HEK293 (cell line): ENCODE measurements at regions not wholly inside any gene's neighbourhood (a gene's known extent, or its start where the extent isn't known, plus 50 kb on each side); places are given as distances from the start of the nearest gene placed in this dataset.

Experiments used
- CTCF ChIA-PET: fragments of 350-600 bp; formaldehyde crosslinking; extraction: SDS; loops from one replicate; lab custom pipeline; 2021; ENCODE audit warnings: antibody characterized with exemption; lab: Yijun Ruan, JAX
- POLR2A ChIA-PET: fragments of 300-600 bp; formaldehyde crosslinking; extraction: SDS; loops from one replicate; lab custom pipeline; 2020; ENCODE audit warnings: antibody characterized with exemption, inconsistent platforms; lab: Yijun Ruan, JAX
- H3K27ac ChIP-seq: fragments of 200-500 bp; sonication (Bioruptor generic); 2 replicates; pipeline ENCODE4 v1.5.1; 2014; ENCODE audit warnings: low read depth, low read length, control low read depth, inconsistent platforms; ENCODE audit errors: extremely low read depth
- H3K36me3 ChIP-seq, 2 experiments: fragments of 200-500 bp in 1 of 2; sonication (Bioruptor generic) in 1 of 2; 1 replicate in 1 of 2; 2 replicates in 1 of 2; pipeline ENCODE4 v1.5.1; 2014 to 2017; ENCODE audit warnings: inconsistent platforms in 2 of 2, low read length in 2 of 2; ENCODE audit not compliant: control insufficient read depth in 2 of 2, insufficient read depth in 1 of 2
- H3K4me1 ChIP-seq: fragments of 200-500 bp; sonication (Bioruptor generic); 2 replicates; pipeline ENCODE4 v1.5.1; 2014; ENCODE audit warnings: mild to moderate bottlenecking, low read length, inconsistent platforms; ENCODE audit not compliant: control insufficient read depth, insufficient read depth
- H3K4me3 ChIP-seq: 2 replicates; pipeline ENCODE4 v1.5.1; 2011; ENCODE audit warnings: low read depth, mild to moderate bottlenecking, control low read depth, low read length, moderate library complexity
- H3K9me3 ChIP-seq: fragments of 200-500 bp; sonication (Bioruptor generic); 2 replicates; pipeline ENCODE4 v1.5.1; 2014; ENCODE audit warnings: low read depth, low read length, inconsistent platforms; ENCODE audit not compliant: control insufficient read depth, insufficient read depth
- GFI1B ChIP-seq: fragments of 450-650 bp; formaldehyde crosslinking; IDR thresholded peaks from 2 replicates; pipeline ENCODE4 v1.5.1; 2016; ENCODE audit warnings: missing biosample characterization, missing genetic modification characterization
- KLF16 ChIP-seq: fragments of 450-650 bp; formaldehyde crosslinking; IDR thresholded peaks from 2 replicates; pipeline ENCODE4 v1.5.1; 2017; ENCODE audit warnings: missing biosample characterization, missing genetic modification characterization
- KLF7 ChIP-seq: fragments of 450-650 bp; formaldehyde crosslinking; IDR thresholded peaks from 2 replicates; pipeline ENCODE4 v1.5.1; 2016; ENCODE audit warnings: missing biosample characterization, missing genetic modification characterization, borderline replicate concordance
- OSR2 ChIP-seq: fragments of 450-650 bp; formaldehyde crosslinking; IDR thresholded peaks from 2 replicates; pipeline ENCODE4 v1.5.1; 2016; ENCODE audit warnings: missing biosample characterization, missing genetic modification characterization
- REPIN1 ChIP-seq: fragments of 450-650 bp; formaldehyde crosslinking; IDR thresholded peaks from 2 replicates; pipeline ENCODE4 v1.5.1; 2017; ENCODE audit warnings: missing biosample characterization, missing genetic modification characterization, low read depth
- SETDB1 ChIP-seq: IDR thresholded peaks from one replicate; pipeline ENCODE4 v1.6.1; 2017; ENCODE audit warnings: mild to moderate bottlenecking, low read length, moderate library complexity, mixed read lengths; ENCODE audit not compliant: insufficient read length
- SP7 ChIP-seq: fragments of 450-650 bp; formaldehyde crosslinking; IDR thresholded peaks from 2 replicates; pipeline ENCODE4 v1.5.1; 2016; ENCODE audit warnings: missing biosample characterization, missing genetic modification characterization
- ZBTB17 ChIP-seq: fragments of 450-650 bp; formaldehyde crosslinking; IDR thresholded peaks from 2 replicates; pipeline ENCODE4 v1.5.1; 2016; ENCODE audit warnings: missing biosample characterization, missing genetic modification characterization
- ZBTB20 ChIP-seq: fragments of 450-650 bp; formaldehyde crosslinking; IDR thresholded peaks from 2 replicates; pipeline ENCODE4 v1.5.1; 2016; ENCODE audit warnings: missing biosample characterization, missing genetic modification characterization
- ZBTB26 ChIP-seq: fragments of 450-650 bp; formaldehyde crosslinking; optimal IDR thresholded peaks from 2 replicates; pipeline ENCODE3; 2016; ENCODE audit warnings: missing biosample characterization, mild to moderate bottlenecking, missing genetic modification characterization
- ZFP37 ChIP-seq: fragments of 450-650 bp; formaldehyde crosslinking; IDR thresholded peaks from 2 replicates; pipeline ENCODE4 v1.5.1; 2016; ENCODE audit warnings: missing biosample characterization, missing genetic modification characterization
- ZNF112 ChIP-seq: fragments of 450-650 bp; formaldehyde crosslinking; IDR thresholded peaks from 2 replicates; pipeline ENCODE4 v1.5.0; 2017; ENCODE audit warnings: missing biosample characterization, missing genetic modification characterization
- ZNF114 ChIP-seq: fragments of 450-650 bp; formaldehyde crosslinking; IDR thresholded peaks from 2 replicates; pipeline ENCODE4 v1.5.0; 2017; ENCODE audit warnings: missing biosample characterization, missing genetic modification characterization
- ZNF138 ChIP-seq: fragments of 450-650 bp; formaldehyde crosslinking; IDR thresholded peaks from 2 replicates; pipeline ENCODE4 v1.5.1; 2016; ENCODE audit warnings: missing biosample characterization, missing genetic modification characterization, borderline replicate concordance
- ZNF175 ChIP-seq: fragments of 450-650 bp; formaldehyde crosslinking; IDR thresholded peaks from 2 replicates; pipeline ENCODE4 v1.5.1; 2016; ENCODE audit warnings: missing biosample characterization, missing genetic modification characterization
- ZNF354C ChIP-seq: fragments of 450-650 bp; formaldehyde crosslinking; IDR thresholded peaks from 2 replicates; pipeline ENCODE4 v1.5.1; 2016; ENCODE audit warnings: missing biosample characterization, missing genetic modification characterization, low read depth, borderline replicate concordance
- ZNF423 ChIP-seq: fragments of 450-650 bp; formaldehyde crosslinking; IDR thresholded peaks from 2 replicates; pipeline ENCODE4 v1.5.1; 2016; ENCODE audit warnings: missing biosample characterization, missing genetic modification characterization
- ZNF514 ChIP-seq: fragments of 450-650 bp; formaldehyde crosslinking; IDR thresholded peaks from 2 replicates; pipeline ENCODE4 v1.5.1; 2016; ENCODE audit warnings: missing biosample characterization, missing genetic modification characterization
- ZNF548 ChIP-seq: fragments of 450-650 bp; formaldehyde crosslinking; IDR thresholded peaks from 2 replicates; pipeline ENCODE4 v1.5.1; 2016; ENCODE audit warnings: missing biosample characterization, missing genetic modification characterization
- ZNF645 ChIP-seq: fragments of 450-650 bp; formaldehyde crosslinking; IDR thresholded peaks from 2 replicates; pipeline ENCODE4; 2016; ENCODE audit warnings: missing biosample characterization, missing genetic modification characterization
- ZNF76 ChIP-seq: fragments of 450-650 bp; formaldehyde crosslinking; IDR thresholded peaks from 2 replicates; pipeline ENCODE4; 2016; ENCODE audit warnings: low read depth, missing biosample characterization, missing genetic modification characterization, borderline replicate concordance
- ZNF768 ChIP-seq: fragments of 450-650 bp; formaldehyde crosslinking; IDR thresholded peaks from 2 replicates; pipeline ENCODE4 v1.5.1; 2018; ENCODE audit warnings: missing biosample characterization, mild to moderate bottlenecking, missing genetic modification characterization
- TF ChIP-seq, protein P1 (sequence below): IDR thresholded peaks from 2 replicates; pipeline ENCODE4 v1.6.1; 2011; ENCODE audit warnings: mild to moderate bottlenecking, low read depth, low read length, borderline replicate concordance
- TF ChIP-seq, protein P2 (sequence below): fragments of 450-650 bp; formaldehyde crosslinking; IDR thresholded peaks from 2 replicates; pipeline ENCODE4 v1.5.1; 2016; ENCODE audit warnings: missing biosample characterization, missing genetic modification characterization, borderline replicate concordance
- TF ChIP-seq, protein P3 (sequence below): fragments of 450-650 bp; formaldehyde crosslinking; IDR thresholded peaks from 2 replicates; pipeline ENCODE4 v1.5.1; 2016; ENCODE audit warnings: missing biosample characterization, missing genetic modification characterization, low read depth
- TF ChIP-seq, protein P4 (sequence below): fragments of 450-650 bp; formaldehyde crosslinking; IDR thresholded peaks from 2 replicates; pipeline ENCODE4 v1.5.1; 2017; ENCODE audit warnings: missing biosample characterization, missing genetic modification characterization

- no peaks in the 10 kb centered on the region for H3K36me3 ChIP-seq
- CTCF ChIA-PET: no interaction called here
Measured at GRCh38 chr9:8096091-8096490, 296.5 kb upstream of the DMAC1 start.

GRCh38 chr9:8095672-8096086, 296.1 kb upstream of the DMAC1 start:
- CTCF ChIA-PET: no interaction called here
- Histone ChIP-seq H3K36me3 (no peaks in the 10 kb centered on the region), H3K9me3 (no peaks in the 10 kb centered on the region)
- TF ChIP-seq ZNF645: no peak
- no peak for TF ChIP-seq KLF7 (tag by site-specific recombination)
- no peak for TF ChIP-seq ZNF114 (tag by site-specific recombination)
- no peak for TF ChIP-seq ZNF76 (tag by site-specific recombination)
- TF ChIP-seq ZBTB20 (tag by site-specific recombination): no peak
- TF ChIP-seq ZBTB26 (tag by site-specific recombination): no peak
- no peak for TF ChIP-seq ZNF354C (tag by site-specific recombination)
- TF ChIP-seq ZBTB17 (tag by site-specific recombination): no peak
- TF ChIP-seq, protein P1, sequence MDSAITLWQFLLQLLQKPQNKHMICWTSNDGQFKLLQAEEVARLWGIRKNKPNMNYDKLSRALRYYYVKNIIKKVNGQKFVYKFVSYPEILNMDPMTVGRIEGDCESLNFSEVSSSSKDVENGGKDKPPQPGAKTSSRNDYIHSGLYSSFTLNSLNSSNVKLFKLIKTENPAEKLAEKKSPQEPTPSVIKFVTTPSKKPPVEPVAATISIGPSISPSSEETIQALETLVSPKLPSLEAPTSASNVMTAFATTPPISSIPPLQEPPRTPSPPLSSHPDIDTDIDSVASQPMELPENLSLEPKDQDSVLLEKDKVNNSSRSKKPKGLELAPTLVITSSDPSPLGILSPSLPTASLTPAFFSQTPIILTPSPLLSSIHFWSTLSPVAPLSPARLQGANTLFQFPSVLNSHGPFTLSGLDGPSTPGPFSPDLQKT: no peak
- TF ChIP-seq, protein P2, sequence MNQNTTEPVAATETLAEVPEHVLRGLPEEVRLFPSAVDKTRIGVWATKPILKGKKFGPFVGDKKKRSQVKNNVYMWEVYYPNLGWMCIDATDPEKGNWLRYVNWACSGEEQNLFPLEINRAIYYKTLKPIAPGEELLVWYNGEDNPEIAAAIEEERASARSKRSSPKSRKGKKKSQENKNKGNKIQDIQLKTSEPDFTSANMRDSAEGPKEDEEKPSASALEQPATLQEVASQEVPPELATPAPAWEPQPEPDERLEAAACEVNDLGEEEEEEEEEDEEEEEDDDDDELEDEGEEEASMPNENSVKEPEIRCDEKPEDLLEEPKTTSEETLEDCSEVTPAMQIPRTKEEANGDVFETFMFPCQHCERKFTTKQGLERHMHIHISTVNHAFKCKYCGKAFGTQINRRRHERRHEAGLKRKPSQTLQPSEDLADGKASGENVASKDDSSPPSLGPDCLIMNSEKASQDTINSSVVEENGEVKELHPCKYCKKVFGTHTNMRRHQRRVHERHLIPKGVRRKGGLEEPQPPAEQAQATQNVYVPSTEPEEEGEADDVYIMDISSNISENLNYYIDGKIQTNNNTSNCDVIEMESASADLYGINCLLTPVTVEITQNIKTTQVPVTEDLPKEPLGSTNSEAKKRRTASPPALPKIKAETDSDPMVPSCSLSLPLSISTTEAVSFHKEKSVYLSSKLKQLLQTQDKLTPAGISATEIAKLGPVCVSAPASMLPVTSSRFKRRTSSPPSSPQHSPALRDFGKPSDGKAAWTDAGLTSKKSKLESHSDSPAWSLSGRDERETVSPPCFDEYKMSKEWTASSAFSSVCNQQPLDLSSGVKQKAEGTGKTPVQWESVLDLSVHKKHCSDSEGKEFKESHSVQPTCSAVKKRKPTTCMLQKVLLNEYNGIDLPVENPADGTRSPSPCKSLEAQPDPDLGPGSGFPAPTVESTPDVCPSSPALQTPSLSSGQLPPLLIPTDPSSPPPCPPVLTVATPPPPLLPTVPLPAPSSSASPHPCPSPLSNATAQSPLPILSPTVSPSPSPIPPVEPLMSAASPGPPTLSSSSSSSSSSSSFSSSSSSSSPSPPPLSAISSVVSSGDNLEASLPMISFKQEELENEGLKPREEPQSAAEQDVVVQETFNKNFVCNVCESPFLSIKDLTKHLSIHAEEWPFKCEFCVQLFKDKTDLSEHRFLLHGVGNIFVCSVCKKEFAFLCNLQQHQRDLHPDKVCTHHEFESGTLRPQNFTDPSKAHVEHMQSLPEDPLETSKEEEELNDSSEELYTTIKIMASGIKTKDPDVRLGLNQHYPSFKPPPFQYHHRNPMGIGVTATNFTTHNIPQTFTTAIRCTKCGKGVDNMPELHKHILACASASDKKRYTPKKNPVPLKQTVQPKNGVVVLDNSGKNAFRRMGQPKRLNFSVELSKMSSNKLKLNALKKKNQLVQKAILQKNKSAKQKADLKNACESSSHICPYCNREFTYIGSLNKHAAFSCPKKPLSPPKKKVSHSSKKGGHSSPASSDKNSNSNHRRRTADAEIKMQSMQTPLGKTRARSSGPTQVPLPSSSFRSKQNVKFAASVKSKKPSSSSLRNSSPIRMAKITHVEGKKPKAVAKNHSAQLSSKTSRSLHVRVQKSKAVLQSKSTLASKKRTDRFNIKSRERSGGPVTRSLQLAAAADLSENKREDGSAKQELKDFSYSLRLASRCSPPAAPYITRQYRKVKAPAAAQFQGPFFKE (tag by site-specific recombination): no peak
- TF ChIP-seq KLF16 (tag by site-specific recombination): no peak
- TF ChIP-seq GFI1B (tag by site-specific recombination): no peak
- TF ChIP-seq, protein P3, sequence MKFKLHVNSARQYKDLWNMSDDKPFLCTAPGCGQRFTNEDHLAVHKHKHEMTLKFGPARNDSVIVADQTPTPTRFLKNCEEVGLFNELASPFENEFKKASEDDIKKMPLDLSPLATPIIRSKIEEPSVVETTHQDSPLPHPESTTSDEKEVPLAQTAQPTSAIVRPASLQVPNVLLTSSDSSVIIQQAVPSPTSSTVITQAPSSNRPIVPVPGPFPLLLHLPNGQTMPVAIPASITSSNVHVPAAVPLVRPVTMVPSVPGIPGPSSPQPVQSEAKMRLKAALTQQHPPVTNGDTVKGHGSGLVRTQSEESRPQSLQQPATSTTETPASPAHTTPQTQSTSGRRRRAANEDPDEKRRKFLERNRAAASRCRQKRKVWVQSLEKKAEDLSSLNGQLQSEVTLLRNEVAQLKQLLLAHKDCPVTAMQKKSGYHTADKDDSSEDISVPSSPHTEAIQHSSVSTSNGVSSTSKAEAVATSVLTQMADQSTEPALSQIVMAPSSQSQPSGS (tag by site-specific recombination): no peak
- TF ChIP-seq, all 188 proteins: peak for 0
- H3K4me3 ChIP-seq: no peak overlapping the region
- no peak overlapping the region for H3K27ac ChIP-seq
- POLR2A ChIA-PET: no interaction called here
- H3K4me1 ChIP-seq: no peaks in the 10 kb centered on the region

More at GRCh38 chr9:8096091-8096490, 296.5 kb upstream of the DMAC1 start:
- Histone ChIP-seq H3K4me3 (no peak overlapping the region), H3K4me1 (no peaks in the 10 kb centered on the region), H3K27ac (no peak overlapping the region), H3K9me3 (no peaks in the 10 kb centered on the region)
- POLR2A ChIA-PET: no interaction called here
- TF ChIP-seq SP7 (tag by site-specific recombination): no peak
- TF ChIP-seq ZNF548 (tag by site-specific recombination): no peak
- TF ChIP-seq OSR2 (tag by site-specific recombination): no peak
- no peak for TF ChIP-seq ZNF514 (tag by site-specific recombination)
- no peak for TF ChIP-seq ZNF175
- no peak for TF ChIP-seq ZNF112 (tag by site-specific recombination)
- no peak for TF ChIP-seq ZFP37
- TF ChIP-seq REPIN1 (tag by site-specific recombination): no peak
- TF ChIP-seq ZNF138 (tag by site-specific recombination): no peak
- TF ChIP-seq SETDB1: no peak
- no peak for TF ChIP-seq ZNF423
- TF ChIP-seq ZNF76 (tag by site-specific recombination): no peak
- TF ChIP-seq ZNF768 (tag by site-specific recombination): no peak
- TF ChIP-seq, protein P4, sequence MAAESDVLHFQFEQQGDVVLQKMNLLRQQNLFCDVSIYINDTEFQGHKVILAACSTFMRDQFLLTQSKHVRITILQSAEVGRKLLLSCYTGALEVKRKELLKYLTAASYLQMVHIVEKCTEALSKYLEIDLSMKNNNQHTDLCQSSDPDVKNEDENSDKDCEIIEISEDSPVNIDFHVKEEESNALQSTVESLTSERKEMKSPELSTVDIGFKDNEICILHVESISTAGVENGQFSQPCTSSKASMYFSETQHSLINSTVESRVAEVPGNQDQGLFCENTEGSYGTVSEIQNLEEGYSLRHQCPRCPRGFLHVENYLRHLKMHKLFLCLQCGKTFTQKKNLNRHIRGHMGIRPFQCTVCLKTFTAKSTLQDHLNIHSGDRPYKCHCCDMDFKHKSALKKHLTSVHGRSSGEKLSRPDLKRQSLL (tag by site-specific recombination): no peak
